Progenitor cell of endocrine pancreas (in vitro differentiated cells): ENCODE measurements at regions not wholly inside any gene's neighbourhood (a gene's known extent, or its start where the extent isn't known, plus 50 kb on each side); places are given as distances from the start of the nearest gene placed in this dataset.

Experiments used
- DNase-seq: peaks from one replicate; pipeline ENCODE4 v3.0.0; 2021; ENCODE audit warnings: low spot score; ENCODE audit not compliant: unreplicated experiment
- H3K27ac Mint-ChIP-seq: 2 replicates; pipeline ENCODE4 v1.8.0; 2021; ENCODE audit warnings: mild to moderate bottlenecking, moderate library complexity, mixed read lengths
- H3K27me3 Mint-ChIP-seq: 2 replicates; pipeline ENCODE4 v1.8.0; 2021; ENCODE audit warnings: mixed read lengths
- H3K36me3 Mint-ChIP-seq: 2 replicates; pipeline ENCODE4 v1.8.0; 2022; ENCODE audit warnings: mixed read lengths; ENCODE audit not compliant: insufficient read depth
- H3K4me1 Mint-ChIP-seq: 2 replicates; pipeline ENCODE4 v1.8.0; 2021; ENCODE audit warnings: low read depth, mixed read lengths
- H3K4me3 Mint-ChIP-seq: 2 replicates; pipeline ENCODE4 v1.8.0; 2021; ENCODE audit warnings: low read depth, mild to moderate bottlenecking, moderate library complexity, mixed read lengths
- H3K9me3 Mint-ChIP-seq: 2 replicates; pipeline ENCODE4 v1.8.0; 2021; ENCODE audit warnings: low read depth, mixed read lengths
- TF ChIP-seq, protein P1 (sequence below): fragments of 200-600 bp; sonication (generic); IDR thresholded peaks from one replicate; pipeline ENCODE4 v1.5.0; 2021; ENCODE audit warnings: antibody characterized with exemption, mild to moderate bottlenecking; ENCODE audit not compliant: unreplicated experiment

DNA sequence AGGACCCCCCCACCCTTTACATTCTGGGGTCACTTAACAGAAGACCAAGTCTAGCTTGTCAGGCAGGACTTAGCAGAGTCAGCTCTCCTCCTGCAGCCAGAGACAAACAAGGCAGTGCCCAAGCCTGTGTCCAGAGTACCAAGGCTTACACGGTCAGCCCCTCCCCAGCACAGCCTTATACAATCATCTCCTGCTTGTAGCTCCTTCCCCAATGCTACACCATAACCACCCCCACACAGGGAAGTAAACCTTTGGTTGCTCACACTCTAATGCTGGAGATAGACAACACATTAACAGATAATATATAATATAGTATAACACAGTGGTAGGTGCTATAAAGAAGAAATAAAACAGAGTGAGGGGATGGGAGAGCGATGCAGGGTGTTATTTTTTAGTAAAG, 175.4 kb upstream of the PWP1 start:
- H3K27me3 Mint-ChIP-seq = peaks cover 47% of the 10 kb centered on the region
- no peak for DNase-seq
- H3K27ac Mint-ChIP-seq = no peak overlapping the region
- TF ChIP-seq, protein P1, sequence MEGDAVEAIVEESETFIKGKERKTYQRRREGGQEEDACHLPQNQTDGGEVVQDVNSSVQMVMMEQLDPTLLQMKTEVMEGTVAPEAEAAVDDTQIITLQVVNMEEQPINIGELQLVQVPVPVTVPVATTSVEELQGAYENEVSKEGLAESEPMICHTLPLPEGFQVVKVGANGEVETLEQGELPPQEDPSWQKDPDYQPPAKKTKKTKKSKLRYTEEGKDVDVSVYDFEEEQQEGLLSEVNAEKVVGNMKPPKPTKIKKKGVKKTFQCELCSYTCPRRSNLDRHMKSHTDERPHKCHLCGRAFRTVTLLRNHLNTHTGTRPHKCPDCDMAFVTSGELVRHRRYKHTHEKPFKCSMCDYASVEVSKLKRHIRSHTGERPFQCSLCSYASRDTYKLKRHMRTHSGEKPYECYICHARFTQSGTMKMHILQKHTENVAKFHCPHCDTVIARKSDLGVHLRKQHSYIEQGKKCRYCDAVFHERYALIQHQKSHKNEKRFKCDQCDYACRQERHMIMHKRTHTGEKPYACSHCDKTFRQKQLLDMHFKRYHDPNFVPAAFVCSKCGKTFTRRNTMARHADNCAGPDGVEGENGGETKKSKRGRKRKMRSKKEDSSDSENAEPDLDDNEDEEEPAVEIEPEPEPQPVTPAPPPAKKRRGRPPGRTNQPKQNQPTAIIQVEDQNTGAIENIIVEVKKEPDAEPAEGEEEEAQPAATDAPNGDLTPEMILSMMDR = no peak
- H3K4me3 Mint-ChIP-seq = no peak overlapping the region
- no peaks in the 10 kb centered on the region for H3K36me3 Mint-ChIP-seq
- H3K9me3 Mint-ChIP-seq = no peaks in the 10 kb centered on the region
- H3K4me1 Mint-ChIP-seq = no peaks in the 10 kb centered on the region

DNA sequence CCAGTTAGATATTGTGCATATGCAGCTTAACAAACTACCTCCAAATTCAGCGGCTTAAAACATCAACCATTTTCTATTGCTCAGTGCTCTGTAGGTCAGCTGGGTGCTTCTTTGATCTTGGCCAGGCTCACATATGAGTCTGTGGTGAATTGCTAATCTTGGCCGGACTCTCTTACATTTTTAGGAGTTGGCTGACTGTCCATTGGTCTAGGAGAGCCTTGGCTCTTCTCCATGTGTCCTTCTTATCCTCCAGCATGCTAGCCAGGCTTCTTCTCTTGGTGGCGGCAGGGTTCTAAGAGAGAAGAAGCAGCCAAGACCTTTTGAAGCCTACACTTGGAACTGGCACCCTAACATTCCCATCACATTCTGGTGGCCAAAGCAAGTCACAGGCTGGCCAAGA, 174.3 kb upstream of the PWP1 start:
- TF ChIP-seq, protein P1 = no peak
- H3K9me3 Mint-ChIP-seq = no peaks in the 10 kb centered on the region
- no peaks in the 10 kb centered on the region for H3K36me3 Mint-ChIP-seq
- H3K4me3 Mint-ChIP-seq = no peak overlapping the region
- H3K27ac Mint-ChIP-seq = no peak overlapping the region
- DNase-seq = no peak
- no peaks in the 10 kb centered on the region for H3K4me1 Mint-ChIP-seq
- H3K27me3 Mint-ChIP-seq = peaks cover 44% of the 10 kb centered on the region

DNA sequence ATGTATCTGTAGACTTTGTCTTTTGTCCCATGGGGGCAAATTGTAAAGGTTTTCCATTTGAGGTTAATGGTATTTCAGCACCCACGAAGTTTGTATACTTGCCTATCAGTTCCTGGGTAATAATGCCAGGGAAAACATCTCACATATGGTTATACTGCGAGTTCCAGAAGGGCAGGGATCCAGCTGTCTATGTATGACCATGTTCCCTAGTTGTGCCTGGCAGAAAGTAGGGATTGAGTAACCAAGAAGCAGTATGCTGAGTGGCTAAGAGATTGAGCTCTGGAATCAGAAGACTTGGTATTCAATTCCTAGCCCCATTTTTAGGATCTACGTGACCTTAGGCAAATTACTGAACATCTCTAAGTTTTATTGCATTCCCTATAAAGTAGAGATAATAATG, 173.2 kb upstream of the PWP1 start:
- DNase-seq = no peak
- Mint-ChIP-seq H3K9me3 (no peaks in the 10 kb centered on the region), H3K36me3 (no peaks in the 10 kb centered on the region), H3K27me3 (peaks cover 37% of the 10 kb centered on the region), H3K27ac (no peak overlapping the region), H3K4me3 (no peak overlapping the region), H3K4me1 (no peaks in the 10 kb centered on the region)
- TF ChIP-seq, protein P1 = no peak

DNA sequence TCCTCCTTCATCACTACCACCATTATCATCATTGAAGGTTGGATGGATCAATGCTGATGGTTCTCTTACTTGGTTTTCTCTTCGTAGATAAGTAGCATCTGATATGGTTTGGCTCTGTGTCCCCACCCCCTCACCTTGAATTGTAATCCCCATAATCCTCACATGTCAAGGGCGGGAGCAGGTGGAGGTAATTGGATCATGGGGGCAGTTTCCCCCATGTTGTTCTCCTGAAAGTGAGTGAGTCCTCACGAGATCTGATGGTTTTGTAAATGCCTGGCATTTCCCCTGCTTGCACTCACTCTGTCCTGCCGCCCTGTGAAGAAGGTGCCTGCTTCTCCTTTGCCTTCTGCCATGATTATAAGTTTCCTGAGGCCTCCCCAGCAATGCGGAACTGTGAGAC, 172.4 kb upstream of the PWP1 start:
- TF ChIP-seq, protein P1 = no peak
- Mint-ChIP-seq H3K27me3 (peaks cover 31% of the 10 kb centered on the region), H3K4me1 (no peaks in the 10 kb centered on the region), H3K9me3 (no peaks in the 10 kb centered on the region), H3K4me3 (no peak overlapping the region), H3K36me3 (no peaks in the 10 kb centered on the region), H3K27ac (no peak overlapping the region)
- no peak for DNase-seq

DNA sequence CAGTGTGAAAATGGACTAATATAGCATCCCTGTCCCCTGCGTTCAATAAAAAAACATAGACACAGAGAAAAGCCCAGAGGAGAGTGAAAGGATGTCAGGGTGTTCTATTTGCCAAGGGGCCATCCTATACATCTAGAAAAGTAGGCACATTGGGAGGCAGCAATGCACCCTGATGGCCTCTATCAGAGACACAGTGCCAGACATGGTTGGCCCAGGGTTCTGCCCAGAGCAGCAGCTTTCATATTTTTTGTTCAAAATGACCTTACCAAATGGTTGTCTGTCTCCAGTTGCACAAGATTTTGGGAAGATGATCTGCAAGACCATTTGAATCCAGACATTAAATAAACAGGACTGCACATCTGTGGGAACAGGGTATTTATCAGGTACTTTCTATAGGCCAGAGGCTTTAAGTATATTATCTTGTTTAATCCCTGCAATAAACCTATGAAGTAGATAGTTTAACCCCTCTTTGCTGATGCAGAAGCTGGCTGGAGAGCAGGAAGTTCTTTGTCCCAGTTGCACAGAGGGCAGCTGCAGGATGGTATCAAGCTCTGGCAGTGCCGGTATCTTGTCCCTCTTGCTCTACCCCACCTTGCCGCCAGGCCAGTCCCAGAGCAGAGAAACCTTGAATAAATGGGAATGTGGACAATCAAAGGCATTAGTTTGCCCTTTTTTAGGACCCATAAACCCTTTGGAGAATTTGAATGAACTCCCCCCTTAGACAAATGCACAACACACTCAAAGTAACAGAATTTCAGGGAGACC, 171.8 kb upstream of the PWP1 start:
- Mint-ChIP-seq H3K4me1 (no peaks in the 10 kb centered on the region), H3K9me3 (no peaks in the 10 kb centered on the region), H3K4me3 (no peak overlapping the region), H3K27ac (no peak overlapping the region), H3K36me3 (no peaks in the 10 kb centered on the region), H3K27me3 (peaks cover 30% of the 10 kb centered on the region)
- TF ChIP-seq, protein P1 = no peak
- no peak for DNase-seq
